Left ventricle myocardium inferior (tissue), 1 donor: ENCODE measurements at regions not wholly inside any gene's neighbourhood (a gene's known extent, or its start where the extent isn't known, plus 50 kb on each side); places are given as distances from the start of the nearest gene placed in this dataset.

Source experiments
- DNase-seq: peaks from one replicate; pipeline ENCODE4 v3.0.0-alpha.2; 2020
- H3K27ac ChIP-seq: fragments of 200-600 bp; replicated peaks from 2 replicates; pipeline ENCODE4 v1.8.0; 2021
- H3K27me3 ChIP-seq: fragments of 200-600 bp; 2 replicates; pipeline ENCODE4 v1.8.0; 2021; ENCODE audit warnings: low read depth
- H3K36me3 ChIP-seq: fragments of 200-600 bp; 2 replicates; pipeline ENCODE4 v1.8.0; 2021
- H3K4me1 ChIP-seq: fragments of 200-600 bp; 2 replicates; pipeline ENCODE4 v1.8.0; 2021
- H3K4me3 ChIP-seq: fragments of 200-600 bp; 2 replicates; pipeline ENCODE4 v1.8.0; 2021; ENCODE audit warnings: mild to moderate bottlenecking, moderate library complexity
- H3K9me3 ChIP-seq: fragments of 200-600 bp; replicated peaks from 2 replicates; pipeline ENCODE4 v1.8.0; 2021
- intact Hi-C: fragments of 100-400 bp; cut with micrococcal nuclease; formaldehyde crosslinking; loops from one replicate; pipeline ENCODE4 v1.11.0; 2022
- TF ChIP-seq, protein P1 (sequence below): fragments of 200-600 bp; IDR thresholded peaks from 2 replicates; pipeline ENCODE4 v1.8.0; 2021; ENCODE audit warnings: antibody characterized with exemption, mild to moderate bottlenecking, borderline replicate concordance
- donor health status: DM: no; HTN: yes; CAD: no; lungs with severe emphysema.

DNA sequence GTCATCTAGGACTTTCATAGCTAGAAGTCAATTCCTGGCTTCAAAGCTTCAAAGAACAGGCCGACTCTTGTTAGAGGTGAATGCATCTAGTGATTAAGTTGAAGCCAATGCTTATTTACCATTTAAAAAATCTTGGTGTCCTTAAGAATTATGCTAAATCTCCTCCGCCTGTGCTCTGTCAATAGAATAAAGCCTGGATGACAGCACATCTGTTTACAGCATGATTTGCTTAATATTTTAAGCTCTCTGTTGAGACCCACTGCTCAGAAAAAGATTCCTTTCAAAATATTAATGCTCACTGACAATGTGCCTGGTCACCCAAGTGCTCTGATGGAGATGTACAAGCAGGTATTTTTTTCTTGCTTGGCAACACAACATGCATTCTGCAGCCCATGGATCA lies 649.1 kb upstream of the USP24 start:
- peaks cover 29% of the 10 kb centered on the region for H3K4me1 ChIP-seq
- no peak overlapping the region for H3K4me3 ChIP-seq
- H3K27ac ChIP-seq: no peak overlapping the region
- TF ChIP-seq, protein P1, sequence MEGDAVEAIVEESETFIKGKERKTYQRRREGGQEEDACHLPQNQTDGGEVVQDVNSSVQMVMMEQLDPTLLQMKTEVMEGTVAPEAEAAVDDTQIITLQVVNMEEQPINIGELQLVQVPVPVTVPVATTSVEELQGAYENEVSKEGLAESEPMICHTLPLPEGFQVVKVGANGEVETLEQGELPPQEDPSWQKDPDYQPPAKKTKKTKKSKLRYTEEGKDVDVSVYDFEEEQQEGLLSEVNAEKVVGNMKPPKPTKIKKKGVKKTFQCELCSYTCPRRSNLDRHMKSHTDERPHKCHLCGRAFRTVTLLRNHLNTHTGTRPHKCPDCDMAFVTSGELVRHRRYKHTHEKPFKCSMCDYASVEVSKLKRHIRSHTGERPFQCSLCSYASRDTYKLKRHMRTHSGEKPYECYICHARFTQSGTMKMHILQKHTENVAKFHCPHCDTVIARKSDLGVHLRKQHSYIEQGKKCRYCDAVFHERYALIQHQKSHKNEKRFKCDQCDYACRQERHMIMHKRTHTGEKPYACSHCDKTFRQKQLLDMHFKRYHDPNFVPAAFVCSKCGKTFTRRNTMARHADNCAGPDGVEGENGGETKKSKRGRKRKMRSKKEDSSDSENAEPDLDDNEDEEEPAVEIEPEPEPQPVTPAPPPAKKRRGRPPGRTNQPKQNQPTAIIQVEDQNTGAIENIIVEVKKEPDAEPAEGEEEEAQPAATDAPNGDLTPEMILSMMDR: no peak
- H3K27me3 ChIP-seq: no peaks in the 10 kb centered on the region
- intact Hi-C loops: no loop called here
- H3K36me3 ChIP-seq: no peaks in the 10 kb centered on the region
- no peak for DNase-seq
- H3K9me3 ChIP-seq: no peaks in the 10 kb centered on the region

DNA sequence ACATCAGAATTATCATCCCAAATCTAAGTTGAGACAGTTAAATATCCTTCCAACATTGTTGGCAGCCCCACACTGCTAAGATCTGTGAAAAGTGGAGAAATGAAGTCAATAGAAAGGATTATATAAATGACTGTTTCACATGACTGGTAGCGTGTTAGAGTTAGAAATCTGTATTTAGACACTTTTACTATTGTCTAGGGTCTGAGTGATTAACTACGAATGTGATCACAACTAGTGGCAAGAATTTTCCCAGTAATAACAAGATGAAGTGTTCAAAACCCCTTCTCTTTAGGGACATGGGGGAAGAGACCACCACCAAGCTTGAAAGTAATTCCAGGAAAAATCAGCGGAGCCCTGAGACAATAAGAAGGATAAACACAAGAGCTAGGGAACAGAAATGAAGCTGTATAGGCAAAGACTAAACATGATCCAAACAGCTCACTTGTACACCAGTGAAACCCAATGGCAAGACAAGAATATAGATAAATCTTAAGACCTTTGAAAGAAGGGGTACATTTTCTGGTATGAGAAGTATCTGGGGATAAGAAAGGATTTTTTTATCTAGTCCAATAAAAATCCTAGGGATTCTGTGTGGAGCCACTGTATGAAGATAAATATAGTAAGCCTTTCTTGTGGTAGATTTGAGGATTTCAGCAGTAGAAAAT lies 646.6 kb upstream of the USP24 start:
- peaks cover 16% of the 10 kb centered on the region for H3K4me1 ChIP-seq
- no peaks in the 10 kb centered on the region for H3K36me3 ChIP-seq
- intact Hi-C loops: no loop called here

DNA sequence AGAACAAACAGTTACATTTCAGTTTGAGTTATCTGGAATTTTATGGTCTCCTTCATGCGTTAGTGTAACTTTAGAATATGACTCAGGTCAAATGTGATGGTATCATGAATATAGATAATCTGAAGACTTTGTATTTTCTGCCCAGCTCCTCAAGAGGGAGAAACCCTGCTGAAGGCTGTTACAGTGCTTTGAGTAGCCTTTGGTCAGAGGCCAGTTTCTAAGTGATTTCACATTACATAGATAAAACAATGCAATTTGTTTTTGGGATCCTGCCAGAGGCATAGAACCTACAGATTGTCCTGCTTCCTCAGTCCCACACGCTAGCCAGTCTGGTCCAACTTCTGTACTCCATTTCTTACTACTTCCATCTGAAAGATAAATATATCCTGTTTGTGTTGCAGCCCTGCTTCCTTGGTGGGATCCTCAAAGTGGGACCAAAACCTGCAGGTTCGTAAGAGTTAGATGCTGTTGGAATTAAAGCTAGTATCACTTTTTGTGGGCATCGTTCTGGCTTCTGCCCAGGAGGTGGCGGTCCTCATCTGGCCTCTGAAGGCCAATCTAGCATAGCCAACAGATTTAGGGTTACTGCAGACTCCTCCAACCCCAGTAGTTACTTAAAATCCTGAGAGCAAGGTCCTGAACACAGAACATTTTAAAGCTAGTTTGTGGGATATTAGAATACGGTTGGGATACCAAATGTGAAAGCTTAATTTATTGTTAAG lies 645.8 kb upstream of the USP24 start:
- intact Hi-C loops: no loop called here
- no peaks in the 10 kb centered on the region for H3K9me3 ChIP-seq
- H3K4me3 ChIP-seq: no peak overlapping the region
- no peak for DNase-seq
- no peaks in the 10 kb centered on the region for H3K36me3 ChIP-seq
- H3K27me3 ChIP-seq: no peaks in the 10 kb centered on the region
- TF ChIP-seq, protein P1: no peak
- H3K4me1 ChIP-seq: peaks cover 16% of the 10 kb centered on the region
- no peak overlapping the region for H3K27ac ChIP-seq

More for the DNA sequence above, 646.6 kb upstream of the USP24 start:
- TF ChIP-seq, protein P1: no peak
- Histone ChIP-seq H3K4me3 (no peak overlapping the region), H3K9me3 (no peaks in the 10 kb centered on the region), H3K27me3 (no peaks in the 10 kb centered on the region), H3K27ac (no peak overlapping the region)
- DNase-seq: no peak

DNA sequence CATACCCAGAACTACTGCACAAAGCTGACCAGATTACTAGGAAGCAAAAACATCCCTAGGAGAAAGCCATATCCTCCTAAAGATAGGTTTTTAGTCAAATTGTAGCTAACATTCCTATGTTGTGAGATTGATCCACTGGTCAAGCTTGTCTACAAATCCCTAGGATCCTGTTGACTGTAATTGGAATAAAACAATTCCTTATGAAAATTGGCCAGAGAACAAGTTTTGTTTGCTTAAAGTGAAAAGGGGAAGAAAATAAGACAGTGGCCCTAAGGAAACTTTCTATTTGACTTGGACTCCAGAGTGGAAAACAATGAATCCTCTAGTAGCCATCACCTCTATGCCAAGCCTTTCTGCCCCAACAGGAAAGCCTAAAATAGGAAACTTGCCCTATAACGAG lies 645.2 kb upstream of the USP24 start:
- intact Hi-C loops: no loop called here
- H3K36me3 ChIP-seq: no peaks in the 10 kb centered on the region
- no peak for DNase-seq

DNA sequence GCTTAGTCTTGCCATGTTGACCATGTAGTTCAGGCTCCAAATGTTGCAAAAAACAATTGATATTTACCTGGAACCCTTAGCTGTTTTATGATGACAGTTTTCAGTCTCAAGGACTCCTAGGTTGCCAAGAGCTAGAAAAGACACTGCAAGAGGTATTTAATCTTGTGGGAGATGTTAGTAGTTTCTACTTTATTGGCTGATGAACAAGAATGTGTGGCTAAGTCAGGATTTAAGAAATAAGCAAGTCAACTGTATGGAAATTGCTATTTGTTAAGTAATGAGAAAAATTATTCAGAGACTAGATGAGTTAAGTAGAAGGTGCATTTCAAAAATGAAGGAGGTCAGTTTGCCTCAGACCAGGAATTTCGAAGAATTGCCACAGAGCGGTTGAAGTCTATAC lies 639.7 kb upstream of the USP24 start:
- Histone ChIP-seq H3K4me3 (no peak overlapping the region), H3K36me3 (no peaks in the 10 kb centered on the region), H3K9me3 (no peaks in the 10 kb centered on the region), H3K27ac (no peak overlapping the region), H3K27me3 (no peaks in the 10 kb centered on the region), H3K4me1 (peaks cover 4% of the 10 kb centered on the region)
- TF ChIP-seq, protein P1: no peak
- no peak for DNase-seq
- intact Hi-C loops: no loop called here

More for the DNA sequence above, 645.2 kb upstream of the USP24 start:
- no peaks in the 10 kb centered on the region for H3K27me3 ChIP-seq
- H3K27ac ChIP-seq: no peak overlapping the region
- peaks cover 16% of the 10 kb centered on the region for H3K4me1 ChIP-seq
- no peak overlapping the region for H3K4me3 ChIP-seq
- H3K9me3 ChIP-seq: no peaks in the 10 kb centered on the region
- TF ChIP-seq, protein P1: no peak
